Inflammatory macrophage treated with lipopolysaccharide for 1 hour (primary cell): ENCODE measurements at regions not wholly inside any gene's neighbourhood (a gene's known extent, or its start where the extent isn't known, plus 50 kb on each side); places are given as distances from the start of the nearest gene placed in this dataset.
"Not testable (repeated sequence)": the region's sequence is repeated elsewhere in the genome, so short reads cannot be mapped to it uniquely, and the experiment has no call there.

ENCODE experiments used
- DNase-seq, 2 donors: peaks; one replicate each; pipeline ENCODE4 v3.0.0-alpha.2; 2020 to 2022

GRCh38 chrX:39245024-39245423 lies 443.8 kb downstream of the MID1IP1 start:
- no peak for DNase-seq

GRCh38 chrX:39247536-39247935 lies 446.3 kb downstream of the MID1IP1 start:
- no peak for DNase-seq

- DNase-seq: no peak
These were observed 447.1 kb downstream of the MID1IP1 start for GRCh38 chrX:39248330-39248729.

GRCh38 chrX:39249999-39250398 lies 448.7 kb downstream of the MID1IP1 start:
- no peak for DNase-seq

- DNase-seq: no peak
These were observed 450.7 kb downstream of the MID1IP1 start for GRCh38 chrX:39251995-39252394.

GRCh38 chrX:39253551-39253950 lies 452.3 kb downstream of the MID1IP1 start:
- DNase-seq: peak in 1 of 2 donors; percentile 36

GRCh38 chrX:39258331-39258730 lies 457.1 kb downstream of the MID1IP1 start:
- DNase-seq: no peak

- DNase-seq: no peak
These were observed 459.7 kb downstream of the MID1IP1 start for GRCh38 chrX:39260965-39261364.

- peak; percentile 13 to 67 for DNase-seq
These were observed 460.3 kb downstream of the MID1IP1 start for GRCh38 chrX:39261446-39262147.

- DNase-seq: no peak
These were observed 461.4 kb downstream of the MID1IP1 start for GRCh38 chrX:39262641-39263040.

- no peak for DNase-seq
These were observed 462.8 kb downstream of the MID1IP1 start for GRCh38 chrX:39264023-39264422.

- DNase-seq: no peak
These were observed 465.9 kb downstream of the MID1IP1 start for GRCh38 chrX:39267176-39267575.

- no peak for DNase-seq
These were observed 466.9 kb downstream of the MID1IP1 start for GRCh38 chrX:39268207-39268606.

GRCh38 chrX:39275500-39276068 lies 474.3 kb downstream of the MID1IP1 start:
- no peak for DNase-seq

- not testable (repeated sequence) for DNase-seq
These were observed 476.6 kb downstream of the MID1IP1 start for GRCh38 chrX:39277685-39278390.

GRCh38 chrX:39283239-39283638 lies 482.0 kb downstream of the MID1IP1 start:
- no peak for DNase-seq

- no peak for DNase-seq
These were observed 487.3 kb downstream of the MID1IP1 start for GRCh38 chrX:39288592-39288991.

GRCh38 chrX:39289827-39290226 lies 488.6 kb downstream of the MID1IP1 start:
- DNase-seq: no peak

- DNase-seq: no peak
These were observed 491.9 kb downstream of the MID1IP1 start for GRCh38 chrX:39293203-39293602.

- no peak for DNase-seq
These were observed 495.2 kb downstream of the MID1IP1 start for GRCh38 chrX:39296472-39296871.

- DNase-seq: no peak
These were observed 497.6 kb downstream of the MID1IP1 start for GRCh38 chrX:39298821-39299220.

GRCh38 chrX:39299615-39300014 lies 498.4 kb downstream of the MID1IP1 start:
- no peak for DNase-seq

- no peak for DNase-seq
These were observed 499.8 kb downstream of the MID1IP1 start for GRCh38 chrX:39301036-39301435.

- DNase-seq: no peak
These were observed 501.6 kb downstream of the MID1IP1 start for GRCh38 chrX:39302838-39303237.
